IMR-90 (cell line): ENCODE measurements at regions not wholly inside any gene's neighbourhood (a gene's known extent, or its start where the extent isn't known, plus 50 kb on each side); places are given as distances from the start of the nearest gene placed in this dataset.

ENCODE experiments used
- ATAC-seq: fragments of 200-7000 bp; cut with Tn5 transposase; 2 replicates; pipeline ENCODE4 v1.9.1; 2020; ENCODE audit warnings: low read depth, mild to moderate bottlenecking, moderate library complexity
- BruUV-seq: library from RNA; stranded (reverse); fragments of 400-500 nt; replicated peaks from 2 replicates; lab custom pipeline; 2021; lab: Mats Ljungman, UMichigan
- CTCF ChIA-PET: fragments of 300-600 bp; formaldehyde crosslinking; extraction: SDS; loops from one replicate; lab custom pipeline; 2021; ENCODE audit warnings: antibody characterized with exemption; lab: Yijun Ruan, JAX
- POLR2A ChIA-PET: fragments of 300-600 bp; sonication (Branson Sonifier 250); formaldehyde crosslinking; loops from one replicate; lab custom pipeline; 2022; ENCODE audit warnings: antibody characterized with exemption; ENCODE audit not compliant: unreplicated experiment; lab: Charles Lee
- DNase-seq: peaks from one replicate; pipeline ENCODE4 v3.0.0; 2013
- H2AFZ ChIP-seq: replicated peaks from 2 replicates; pipeline ENCODE3; 2013; ENCODE audit warnings: low read length, mild to moderate bottlenecking; ENCODE audit not compliant: poor library complexity
- H2AK5ac ChIP-seq: 2 replicates; pipeline ENCODE4 v1.6.1; 2013; ENCODE audit warnings: low read depth, low read length, inconsistent platforms
- H2AK9ac ChIP-seq: replicated peaks from 2 replicates; pipeline ENCODE3; 2013; ENCODE audit warnings: mild to moderate bottlenecking, low read depth, low read length, moderate library complexity; ENCODE audit not compliant: poor library complexity
- H2BK120ac ChIP-seq: 2 replicates; pipeline ENCODE4 v1.6.1; 2013; ENCODE audit warnings: low read depth, low read length, inconsistent platforms
- H2BK15ac ChIP-seq: 3 replicates; pipeline ENCODE4 v1.6.1; 2013; ENCODE audit warnings: low read depth, low read length, inconsistent platforms
- H2BK20ac ChIP-seq: 2 replicates; pipeline ENCODE4 v1.6.1; 2013; ENCODE audit warnings: low read depth, mild to moderate bottlenecking, inconsistent platforms, low read length, moderate library complexity
- H2BK5ac ChIP-seq: 2 replicates; pipeline ENCODE4 v1.6.1; 2013; ENCODE audit warnings: mild to moderate bottlenecking, low read depth, low read length, inconsistent platforms; ENCODE audit not compliant: poor library complexity, severe bottlenecking
- H3K14ac ChIP-seq: replicated peaks from 2 replicates; pipeline ENCODE4 v1.6.1; 2013; ENCODE audit warnings: low read depth, low read length, inconsistent platforms
- H3K18ac ChIP-seq: 2 replicates; pipeline ENCODE4 v1.6.1; 2013; ENCODE audit warnings: low read depth, low read length, control low read depth
- H3K23ac ChIP-seq: 2 replicates; pipeline ENCODE4 v1.6.1; 2013; ENCODE audit warnings: low read depth, low read length, inconsistent platforms
- H3K27ac ChIP-seq: 2 replicates; pipeline ENCODE4 v1.5.1; 2013; ENCODE audit warnings: mild to moderate bottlenecking, control low read depth, low read length; ENCODE audit not compliant: insufficient read depth
- H3K27me3 ChIP-seq: 2 replicates; pipeline ENCODE4 v1.6.1; 2013; ENCODE audit warnings: low read length; ENCODE audit not compliant: control insufficient read depth, insufficient read depth
- H3K36me3 ChIP-seq: 2 replicates; pipeline ENCODE4 v1.6.1; 2013; ENCODE audit warnings: low read length, mixed read lengths; ENCODE audit not compliant: control insufficient read depth, insufficient read depth
- H3K4ac ChIP-seq: 2 replicates; pipeline ENCODE4 v1.6.1; 2013; ENCODE audit warnings: low read depth, low read length, inconsistent platforms
- H3K4me1 ChIP-seq: 2 replicates; pipeline ENCODE4 v1.6.1; 2013; ENCODE audit warnings: low read length, mixed read lengths; ENCODE audit not compliant: control insufficient read depth, insufficient read depth
- H3K4me2 ChIP-seq: 2 replicates; pipeline ENCODE4 v1.6.1; 2013; ENCODE audit warnings: low read depth, mild to moderate bottlenecking, control low read depth, low read length, moderate library complexity
- H3K4me3 ChIP-seq: 2 replicates; pipeline ENCODE4 v1.5.1; 2013; ENCODE audit warnings: low read depth, mild to moderate bottlenecking, control low read depth, low read length, moderate library complexity; ENCODE audit not compliant: insufficient read depth
- H3K56ac ChIP-seq: 2 replicates; pipeline ENCODE4 v1.6.1; 2013; ENCODE audit warnings: low read length, inconsistent platforms; ENCODE audit not compliant: insufficient read depth; ENCODE audit errors: extremely low read depth
- H3K79me1 ChIP-seq, 2 experiments: 2 replicates each; pipeline ENCODE4 v1.6.1; 2013; ENCODE audit warnings: low read length in 2 of 2, inconsistent platforms in 1 of 2, low read depth in 1 of 2
- H3K9ac ChIP-seq: 2 replicates; pipeline ENCODE4 v1.6.1; 2013; ENCODE audit warnings: low read depth, low read length, control low read depth
- H3K9me1 ChIP-seq: 2 replicates; pipeline ENCODE4 v1.6.1; 2013; ENCODE audit warnings: low read length, inconsistent platforms; ENCODE audit not compliant: insufficient read depth
- H3K9me3 ChIP-seq: 2 replicates; pipeline ENCODE4 v1.6.1; 2013; ENCODE audit warnings: low read length; ENCODE audit not compliant: control insufficient read depth, insufficient read depth
- H4K20me1 ChIP-seq: 2 replicates; pipeline ENCODE4 v1.6.1; 2013; ENCODE audit warnings: low read length, inconsistent platforms; ENCODE audit not compliant: insufficient read depth
- H4K5ac ChIP-seq: 2 replicates; pipeline ENCODE4 v1.6.1; 2013; ENCODE audit warnings: mild to moderate bottlenecking, low read depth, low read length, control low read depth
- H4K8ac ChIP-seq, 2 experiments: 2 replicates each; pipeline ENCODE4 v1.6.1; 2013; ENCODE audit warnings: low read depth in 2 of 2, low read length in 2 of 2, control low read depth in 1 of 2, inconsistent platforms in 1 of 2
- H4K91ac ChIP-seq: 2 replicates; pipeline ENCODE4 v1.6.1; 2013; ENCODE audit warnings: low read depth, low read length, inconsistent platforms; ENCODE audit not compliant: insufficient read depth
- BHLHE40 ChIP-seq: fragments of 150-350 bp; IDR thresholded peaks from 2 replicates; pipeline ENCODE4 v1.6.1; 2016; ENCODE audit warnings: mild to moderate bottlenecking, low read depth, low read length
- CEBPB ChIP-seq: IDR thresholded peaks from 2 replicates; pipeline ENCODE4 v1.6.1; 2012; ENCODE audit warnings: low read depth, low read length, improper control_type of control experiment
- CHD1 ChIP-seq: IDR thresholded peaks from 2 replicates; pipeline ENCODE4 v1.6.1; 2012; ENCODE audit warnings: low read depth, low read length, improper control_type of control experiment
- FOS ChIP-seq: fragments of 150-350 bp; IDR thresholded peaks from 2 replicates; pipeline ENCODE4 v1.6.1; 2016; ENCODE audit warnings: low read depth, low read length
- MAFK ChIP-seq: IDR thresholded peaks from 2 replicates; pipeline ENCODE4 v1.6.1; 2012; ENCODE audit warnings: low read depth, low read length, improper control_type of control experiment
- MAZ ChIP-seq: IDR thresholded peaks from 2 replicates; pipeline ENCODE4 v1.6.1; 2012; ENCODE audit warnings: low read depth, mild to moderate bottlenecking, low read length, improper control_type of control experiment, moderate library complexity, borderline replicate concordance
- RAD21 ChIP-seq: IDR thresholded peaks from 2 replicates; pipeline ENCODE4 v1.6.1; 2012; ENCODE audit warnings: low read length, improper control_type of control experiment
- RCOR1 ChIP-seq: IDR thresholded peaks from 2 replicates; pipeline ENCODE4 v1.6.1; 2012; ENCODE audit warnings: mild to moderate bottlenecking, low read length, improper control_type of control experiment; ENCODE audit not compliant: insufficient replicate concordance
- RFX5 ChIP-seq: IDR thresholded peaks from 2 replicates; pipeline ENCODE4 v1.8.0; 2012; ENCODE audit warnings: low read depth, mild to moderate bottlenecking, low read length, moderate library complexity
- SMC3 ChIP-seq: fragments of 150-350 bp; IDR thresholded peaks from 2 replicates; pipeline ENCODE4 v1.6.1; 2016; ENCODE audit warnings: low read depth, mild to moderate bottlenecking, antibody characterized with exemption, low read length, moderate library complexity
- WGBS, 2 experiments: methylation state at CpG; one replicate each; pipeline versions ENCODE4 v1.1.5 to v1.1.7; 2013; ENCODE audit warnings: missing lambda C conversion rate in 2 of 2; ENCODE audit not compliant: insufficient read length in 1 of 2; ENCODE audit errors: extremely low coverage in 2 of 2; 5-methylcytosine and 5-hydroxymethylcytosine counted together
- dilution Hi-C: fragments of 300-500 bp; cut with HindIII; formaldehyde crosslinking; loops from one replicate; pipeline ENCODE4 v1.14.3; 2018; ENCODE audit warnings: low sequenced_read_pairs; ENCODE audit not compliant: unreplicated experiment
- in situ Hi-C: fragments of 300-500 bp; cut with MboI; formaldehyde crosslinking; loops from 3 replicates; pipeline ENCODE4 v1.14.3; 2019; ENCODE audit warnings: low sequenced_read_pairs, inconsistent platforms, mixed read lengths
- intact Hi-C: fragments of 100-400 bp; cut with micrococcal nuclease; formaldehyde crosslinking; loops from 2 replicates; pipeline ENCODE4 v1.10.0; 2022
- TF ChIP-seq, protein P1 (sequence below): fragments of 150-350 bp; IDR thresholded peaks from 2 replicates; pipeline ENCODE4 v1.6.1; 2017; ENCODE audit warnings: mild to moderate bottlenecking, antibody characterized with exemption, low read length, low read depth
- TF ChIP-seq, protein P2 (sequence below): conservative IDR thresholded peaks from 2 replicates; pipeline ENCODE4 v1.5.1; 2012; ENCODE audit warnings: mild to moderate bottlenecking, low read depth, low read length, improper control_type of control experiment

DNA sequence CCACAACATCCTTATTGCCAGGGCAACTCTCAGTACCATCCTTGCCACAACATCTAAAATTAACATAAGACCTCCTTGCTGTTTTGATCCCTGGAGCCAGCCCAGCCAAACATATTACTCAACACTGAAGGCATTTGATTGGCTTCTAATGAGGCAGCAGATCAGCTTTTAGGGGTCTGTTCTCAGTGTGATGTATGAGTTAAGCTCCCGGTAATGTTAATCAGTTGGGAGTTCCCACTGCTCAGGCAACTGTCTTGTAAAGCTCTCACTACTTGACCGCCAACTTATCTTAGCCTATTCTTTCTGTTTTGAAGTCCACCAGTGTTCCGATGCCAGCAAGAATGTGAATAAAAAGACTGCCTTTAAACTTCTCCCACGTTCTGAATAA lies 158.9 kb downstream of the FOXB1 start:
- POLR2A ChIA-PET = no interaction called here
- no peak overlapping the region for H2BK20ac ChIP-seq
- no peak overlapping the region for H3K18ac ChIP-seq

More for the DNA sequence above, 158.9 kb downstream of the FOXB1 start:
- no peak overlapping the region for H2BK120ac ChIP-seq
- dilution Hi-C loops (no loop called here), intact Hi-C loops (loop anchor here (10.0 kb wide), 1 partner anchor 58 kb away; no protein-coding TSS in a partner anchor), in situ Hi-C loops (no loop called here)
- H3K14ac ChIP-seq = no peak overlapping the region
- H3K79me1 ChIP-seq = no peaks in the 10 kb centered on the region
- no peak overlapping the region for H3K4me2 ChIP-seq
- no peak overlapping the region for H3K4me3 ChIP-seq
- BruUV-seq = no TSS peak
- H3K27me3 ChIP-seq = peaks cover 5% of the 10 kb centered on the region; the same call in 1 of the 2 replicates
- no CpG with 5 or more reads among the region's 4 CpGs for WGBS, 2 experiments
- H2AK9ac ChIP-seq = no peak overlapping the region
- H3K9me3 ChIP-seq = no peaks in the 10 kb centered on the region
- no peak overlapping the region for H3K9ac ChIP-seq
- H3K56ac ChIP-seq = no peak overlapping the region
- no peak overlapping the region for H2BK15ac ChIP-seq
- no peak overlapping the region for H3K27ac ChIP-seq
- no peak overlapping the region for H2AK5ac ChIP-seq
- H3K4me1 ChIP-seq = no peaks in the 10 kb centered on the region
- no peak overlapping the region for H2AFZ ChIP-seq
- no peak overlapping the region for H4K5ac ChIP-seq
- no peaks in the 10 kb centered on the region for H3K36me3 ChIP-seq
- H4K8ac ChIP-seq = no peak overlapping the region
- H4K91ac ChIP-seq = no peak overlapping the region
- H3K9me1 ChIP-seq = no peaks in the 10 kb centered on the region
- no peaks in the 10 kb centered on the region for H4K20me1 ChIP-seq
- ATAC-seq (no peak), DNase-seq (no peak)
- CTCF ChIA-PET = no interaction called here
- no peak overlapping the region for H3K23ac ChIP-seq
- TF ChIP-seq CEBPB (no peak), CHD1 (no peak), BHLHE40 (no peak), MAZ (no peak), MAFK (no peak), SMC3 (no peak), FOS (no peak), RAD21 (no peak), RCOR1 (no peak), RFX5 (no peak)
- TF ChIP-seq, protein P1, sequence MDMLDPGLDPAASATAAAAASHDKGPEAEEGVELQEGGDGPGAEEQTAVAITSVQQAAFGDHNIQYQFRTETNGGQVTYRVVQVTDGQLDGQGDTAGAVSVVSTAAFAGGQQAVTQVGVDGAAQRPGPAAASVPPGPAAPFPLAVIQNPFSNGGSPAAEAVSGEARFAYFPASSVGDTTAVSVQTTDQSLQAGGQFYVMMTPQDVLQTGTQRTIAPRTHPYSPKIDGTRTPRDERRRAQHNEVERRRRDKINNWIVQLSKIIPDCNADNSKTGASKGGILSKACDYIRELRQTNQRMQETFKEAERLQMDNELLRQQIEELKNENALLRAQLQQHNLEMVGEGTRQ = no peak
- TF ChIP-seq, protein P2, sequence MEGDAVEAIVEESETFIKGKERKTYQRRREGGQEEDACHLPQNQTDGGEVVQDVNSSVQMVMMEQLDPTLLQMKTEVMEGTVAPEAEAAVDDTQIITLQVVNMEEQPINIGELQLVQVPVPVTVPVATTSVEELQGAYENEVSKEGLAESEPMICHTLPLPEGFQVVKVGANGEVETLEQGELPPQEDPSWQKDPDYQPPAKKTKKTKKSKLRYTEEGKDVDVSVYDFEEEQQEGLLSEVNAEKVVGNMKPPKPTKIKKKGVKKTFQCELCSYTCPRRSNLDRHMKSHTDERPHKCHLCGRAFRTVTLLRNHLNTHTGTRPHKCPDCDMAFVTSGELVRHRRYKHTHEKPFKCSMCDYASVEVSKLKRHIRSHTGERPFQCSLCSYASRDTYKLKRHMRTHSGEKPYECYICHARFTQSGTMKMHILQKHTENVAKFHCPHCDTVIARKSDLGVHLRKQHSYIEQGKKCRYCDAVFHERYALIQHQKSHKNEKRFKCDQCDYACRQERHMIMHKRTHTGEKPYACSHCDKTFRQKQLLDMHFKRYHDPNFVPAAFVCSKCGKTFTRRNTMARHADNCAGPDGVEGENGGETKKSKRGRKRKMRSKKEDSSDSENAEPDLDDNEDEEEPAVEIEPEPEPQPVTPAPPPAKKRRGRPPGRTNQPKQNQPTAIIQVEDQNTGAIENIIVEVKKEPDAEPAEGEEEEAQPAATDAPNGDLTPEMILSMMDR = no peak
- no peak overlapping the region for H2BK5ac ChIP-seq
- no peak overlapping the region for H3K4ac ChIP-seq
